ENCODE measurements at regions not wholly inside any gene's neighbourhood (a gene's known extent, or its start where the extent isn't known, plus 50 kb on each side); places are given as distances from the start of the nearest gene placed in this dataset.

DNA sequence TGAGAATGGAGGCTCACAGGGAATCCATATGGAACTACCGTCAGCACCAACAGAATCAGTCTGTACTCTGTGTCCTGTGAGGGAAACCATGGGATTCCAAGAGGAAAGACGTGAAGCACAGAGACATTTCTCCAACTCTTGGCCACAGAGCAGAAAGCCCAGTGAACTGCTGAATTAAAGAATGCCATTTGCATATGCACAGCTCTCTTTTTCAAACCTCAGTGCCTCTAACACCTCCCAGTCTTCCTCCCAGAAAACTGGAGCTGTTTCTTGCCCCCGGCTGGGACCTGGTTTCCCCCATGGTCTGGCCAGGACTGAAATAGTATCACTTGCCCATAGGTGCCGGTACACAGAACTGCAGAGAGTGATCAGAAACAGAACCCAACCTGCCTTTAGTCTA, 69.6 kb upstream of the FER start:
- TF ChIP-seq, protein P1, sequence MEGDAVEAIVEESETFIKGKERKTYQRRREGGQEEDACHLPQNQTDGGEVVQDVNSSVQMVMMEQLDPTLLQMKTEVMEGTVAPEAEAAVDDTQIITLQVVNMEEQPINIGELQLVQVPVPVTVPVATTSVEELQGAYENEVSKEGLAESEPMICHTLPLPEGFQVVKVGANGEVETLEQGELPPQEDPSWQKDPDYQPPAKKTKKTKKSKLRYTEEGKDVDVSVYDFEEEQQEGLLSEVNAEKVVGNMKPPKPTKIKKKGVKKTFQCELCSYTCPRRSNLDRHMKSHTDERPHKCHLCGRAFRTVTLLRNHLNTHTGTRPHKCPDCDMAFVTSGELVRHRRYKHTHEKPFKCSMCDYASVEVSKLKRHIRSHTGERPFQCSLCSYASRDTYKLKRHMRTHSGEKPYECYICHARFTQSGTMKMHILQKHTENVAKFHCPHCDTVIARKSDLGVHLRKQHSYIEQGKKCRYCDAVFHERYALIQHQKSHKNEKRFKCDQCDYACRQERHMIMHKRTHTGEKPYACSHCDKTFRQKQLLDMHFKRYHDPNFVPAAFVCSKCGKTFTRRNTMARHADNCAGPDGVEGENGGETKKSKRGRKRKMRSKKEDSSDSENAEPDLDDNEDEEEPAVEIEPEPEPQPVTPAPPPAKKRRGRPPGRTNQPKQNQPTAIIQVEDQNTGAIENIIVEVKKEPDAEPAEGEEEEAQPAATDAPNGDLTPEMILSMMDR (IDR thresholded peaks at IDR 0.05): no peak
- TF ChIP-seq POLR2AphosphoS5 (IDR thresholded peaks at IDR 0.05) (no peak), POLR2A (IDR thresholded peaks at IDR 0.05) (no peak)

Data from prostate gland (tissue), 2 donors.